KMS-11 (cell line): ENCODE measurements at regions not wholly inside any gene's neighbourhood (a gene's known extent, or its start where the extent isn't known, plus 50 kb on each side); places are given as distances from the start of the nearest gene placed in this dataset.

Experiments used
- H2AFZ ChIP-seq: fragments of 200-600 bp; sonication (generic); 2 replicates; pipeline ENCODE4 v1.6.1; 2016; ENCODE audit warnings: antibody characterized with exemption, mixed run types, low read depth
- H3K27ac ChIP-seq: fragments of 200-600 bp; sonication (generic); 2 replicates; pipeline ENCODE4 v1.6.1; 2016; ENCODE audit warnings: mild to moderate bottlenecking, mixed run types
- H3K27me3 ChIP-seq: fragments of 200-600 bp; sonication (generic); 2 replicates; pipeline ENCODE4 v1.6.1; 2017; ENCODE audit warnings: mild to moderate bottlenecking, low read depth, mixed run types, moderate library complexity; ENCODE audit not compliant: insufficient read depth
- H3K36me3 ChIP-seq: fragments of 200-600 bp; sonication (generic); 2 replicates; pipeline ENCODE4 v1.6.1; 2017; ENCODE audit warnings: mild to moderate bottlenecking, mixed run types; ENCODE audit not compliant: insufficient read depth
- H3K4me1 ChIP-seq: fragments of 200-600 bp; sonication (generic); 2 replicates; pipeline ENCODE4 v1.6.1; 2016; ENCODE audit warnings: mild to moderate bottlenecking, low read depth, mixed run types; ENCODE audit not compliant: poor library complexity, severe bottlenecking
- H3K4me2 ChIP-seq: fragments of 200-600 bp; sonication (generic); 2 replicates; pipeline ENCODE4 v1.7.0; 2016; ENCODE audit warnings: mild to moderate bottlenecking, mixed run types
- H3K4me3 ChIP-seq: fragments of 200-600 bp; sonication (generic); IDR thresholded peaks from 2 replicates; pipeline ENCODE4 v1.6.1; 2017; ENCODE audit warnings: low read depth, low read length, mixed read lengths; ENCODE audit not compliant: insufficient read depth
- H3K79me2 ChIP-seq: fragments of 200-600 bp; sonication (generic); 2 replicates; pipeline ENCODE4 v1.6.1; 2016; ENCODE audit warnings: low read depth, mixed run types; ENCODE audit not compliant: insufficient read depth
- H3K9ac ChIP-seq: fragments of 200-600 bp; sonication (generic); 2 replicates; pipeline ENCODE4 v1.6.1; 2016; ENCODE audit warnings: mild to moderate bottlenecking, mixed run types
- H4K20me1 ChIP-seq: fragments of 200-600 bp; sonication (generic); 2 replicates; pipeline ENCODE4 v1.6.1; 2016; ENCODE audit warnings: mild to moderate bottlenecking, mixed run types; ENCODE audit not compliant: insufficient read depth
- TF ChIP-seq, protein P1 (sequence below): fragments of 200-600 bp; sonication (generic); conservative IDR thresholded peaks from 2 replicates; pipeline ENCODE4 v1.6.1; 2017; ENCODE audit warnings: low read depth, mild to moderate bottlenecking, antibody characterized with exemption, low read length, moderate library complexity, mixed read lengths

GRCh38 chr19:32168111-32168510 lies 177.3 kb upstream of the ZNF507 start:
- H3K79me2 ChIP-seq = no peaks in the 10 kb centered on the region
- H3K4me2 ChIP-seq = no peak overlapping the region
- no peak overlapping the region for H3K9ac ChIP-seq
- TF ChIP-seq, protein P1, sequence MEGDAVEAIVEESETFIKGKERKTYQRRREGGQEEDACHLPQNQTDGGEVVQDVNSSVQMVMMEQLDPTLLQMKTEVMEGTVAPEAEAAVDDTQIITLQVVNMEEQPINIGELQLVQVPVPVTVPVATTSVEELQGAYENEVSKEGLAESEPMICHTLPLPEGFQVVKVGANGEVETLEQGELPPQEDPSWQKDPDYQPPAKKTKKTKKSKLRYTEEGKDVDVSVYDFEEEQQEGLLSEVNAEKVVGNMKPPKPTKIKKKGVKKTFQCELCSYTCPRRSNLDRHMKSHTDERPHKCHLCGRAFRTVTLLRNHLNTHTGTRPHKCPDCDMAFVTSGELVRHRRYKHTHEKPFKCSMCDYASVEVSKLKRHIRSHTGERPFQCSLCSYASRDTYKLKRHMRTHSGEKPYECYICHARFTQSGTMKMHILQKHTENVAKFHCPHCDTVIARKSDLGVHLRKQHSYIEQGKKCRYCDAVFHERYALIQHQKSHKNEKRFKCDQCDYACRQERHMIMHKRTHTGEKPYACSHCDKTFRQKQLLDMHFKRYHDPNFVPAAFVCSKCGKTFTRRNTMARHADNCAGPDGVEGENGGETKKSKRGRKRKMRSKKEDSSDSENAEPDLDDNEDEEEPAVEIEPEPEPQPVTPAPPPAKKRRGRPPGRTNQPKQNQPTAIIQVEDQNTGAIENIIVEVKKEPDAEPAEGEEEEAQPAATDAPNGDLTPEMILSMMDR = no peak
- H3K4me3 ChIP-seq = no peak overlapping the region
- no peaks in the 10 kb centered on the region for H3K27me3 ChIP-seq
- H4K20me1 ChIP-seq = no peaks in the 10 kb centered on the region
- H2AFZ ChIP-seq = no peak overlapping the region
- no peaks in the 10 kb centered on the region for H3K4me1 ChIP-seq
- no peaks in the 10 kb centered on the region for H3K36me3 ChIP-seq
- no peak overlapping the region for H3K27ac ChIP-seq

GRCh38 chr19:32168606-32169005 lies 176.8 kb upstream of the ZNF507 start:
- Histone ChIP-seq H3K4me2 (no peak overlapping the region), H3K27ac (no peak overlapping the region), H3K36me3 (no peaks in the 10 kb centered on the region)

DNA sequence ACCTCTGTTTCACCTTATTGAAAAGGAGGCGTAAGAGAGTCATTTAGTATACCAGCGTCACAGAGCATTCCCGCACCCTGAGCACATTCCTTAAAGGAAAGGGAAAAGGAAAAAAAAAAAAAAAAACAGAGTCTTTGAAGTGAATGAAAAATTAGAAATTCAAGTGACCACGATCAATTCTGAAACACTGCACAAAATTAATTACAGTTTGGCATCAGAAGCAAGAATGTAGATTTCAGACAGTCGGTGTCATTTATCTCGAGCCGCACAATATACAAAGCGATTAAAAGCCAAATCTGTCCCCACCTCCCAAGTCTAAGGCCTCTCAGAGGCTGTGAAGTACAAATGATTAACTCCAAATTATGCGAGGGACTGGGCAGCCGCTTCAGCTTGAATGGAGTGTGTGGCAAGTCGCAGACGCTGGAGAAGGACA lies 173.7 kb upstream of the ZNF507 start:
- Histone ChIP-seq H3K4me3 (no peak overlapping the region), H3K4me1 (no peaks in the 10 kb centered on the region), H3K36me3 (no peaks in the 10 kb centered on the region), H3K79me2 (no peaks in the 10 kb centered on the region), H2AFZ (no peak overlapping the region), H4K20me1 (no peaks in the 10 kb centered on the region), H3K9ac (no peak overlapping the region), H3K4me2 (no peak overlapping the region), H3K27ac (no peak overlapping the region), H3K27me3 (no peaks in the 10 kb centered on the region)
- TF ChIP-seq, protein P1 = no peak

More at GRCh38 chr19:32168606-32169005, 176.8 kb upstream of the ZNF507 start:
- H3K4me1 ChIP-seq = no peaks in the 10 kb centered on the region
- no peaks in the 10 kb centered on the region for H4K20me1 ChIP-seq
- H2AFZ ChIP-seq = no peak overlapping the region
- TF ChIP-seq, protein P1 = no peak
- H3K4me3 ChIP-seq = no peak overlapping the region
- H3K9ac ChIP-seq = no peak overlapping the region
- H3K27me3 ChIP-seq = no peaks in the 10 kb centered on the region
- H3K79me2 ChIP-seq = no peaks in the 10 kb centered on the region

DNA sequence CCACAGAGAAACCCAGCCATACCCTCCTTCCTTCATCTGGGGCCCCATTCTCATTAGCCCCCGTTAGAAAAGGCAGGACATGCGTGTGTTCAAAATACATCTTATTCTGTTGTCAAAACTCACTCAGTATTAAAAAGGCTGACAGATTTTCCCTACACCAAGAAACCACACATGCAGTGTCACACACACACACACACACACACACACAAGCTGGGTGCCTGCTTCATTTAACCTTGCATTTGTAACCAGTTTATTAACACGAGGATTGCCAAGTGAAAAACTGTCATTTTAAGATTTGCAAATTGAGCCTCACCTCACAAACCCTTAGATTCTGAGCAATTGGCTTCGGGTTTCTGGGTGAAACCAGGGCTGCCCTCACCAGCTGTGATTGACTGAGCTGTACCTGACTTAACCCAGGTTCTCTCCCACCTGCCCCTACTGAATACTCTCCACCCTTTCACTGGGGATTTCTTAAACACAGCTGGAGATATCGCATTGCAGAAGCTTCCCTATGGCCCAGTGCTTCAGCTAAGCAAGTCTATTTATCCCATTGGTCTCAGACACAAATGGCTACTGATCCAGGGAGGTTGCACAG lies 172.7 kb upstream of the ZNF507 start:
- no peaks in the 10 kb centered on the region for H4K20me1 ChIP-seq
- H3K79me2 ChIP-seq = no peaks in the 10 kb centered on the region
- H3K36me3 ChIP-seq = no peaks in the 10 kb centered on the region
- H3K4me1 ChIP-seq = no peaks in the 10 kb centered on the region
- TF ChIP-seq, protein P1 = no peak
- no peaks in the 10 kb centered on the region for H3K27me3 ChIP-seq
- H3K4me2 ChIP-seq = no peak overlapping the region
- no peak overlapping the region for H3K27ac ChIP-seq
- no peak overlapping the region for H3K4me3 ChIP-seq
- no peak overlapping the region for H2AFZ ChIP-seq
- H3K9ac ChIP-seq = no peak overlapping the region
